Duodenal mucosa (tissue), 2 donors: ENCODE measurements at regions not wholly inside any gene's neighbourhood (a gene's known extent, or its start where the extent isn't known, plus 50 kb on each side); places are given as distances from the start of the nearest gene placed in this dataset.
"Not testable (repeated sequence)": the region's sequence is repeated elsewhere in the genome, so short reads cannot be mapped to it uniquely, and the experiment has no call there.

ENCODE experiments used
- H3K27ac ChIP-seq: one replicate; pipeline ENCODE4 v1.7.0; 2013; ENCODE audit warnings: low read depth, low read length
- H3K27me3 ChIP-seq, 2 donors: one replicate each; pipeline ENCODE4 v1.7.0; 2013; ENCODE audit warnings: low read length in 2 of 2, control low read depth in 1 of 2; ENCODE audit not compliant: insufficient read depth in 2 of 2, control insufficient read depth in 1 of 2
- H3K36me3 ChIP-seq, 2 donors: one replicate each; pipeline ENCODE4 v1.7.0; 2013; ENCODE audit warnings: low read length in 2 of 2, control low read depth in 1 of 2; ENCODE audit not compliant: insufficient read depth in 2 of 2, control insufficient read depth in 1 of 2
- H3K4me1 ChIP-seq, 2 donors: one replicate each; pipeline ENCODE4 v1.7.0; 2013; ENCODE audit warnings: low read length in 2 of 2, control low read depth in 1 of 2; ENCODE audit not compliant: insufficient read depth in 2 of 2, control insufficient read depth in 1 of 2
- H3K4me3 ChIP-seq, 2 donors: one replicate each; pipeline ENCODE4 v1.7.0; 2013; ENCODE audit warnings: low read length in 2 of 2, low read depth in 1 of 2
- H3K9ac ChIP-seq, 2 donors: one replicate each; pipeline ENCODE4 v1.7.0; 2013; ENCODE audit warnings: low read length in 2 of 2, low read depth in 1 of 2
- H3K9me3 ChIP-seq, 2 donors: one replicate each; pipeline ENCODE4 v1.7.0; 2013; ENCODE audit warnings: low read length in 2 of 2, control low read depth in 1 of 2; ENCODE audit not compliant: control insufficient read depth in 1 of 2

GRCh38 chr2:65747875-65748274, 315.5 kb upstream of the SPRED2 start:
- not testable (repeated sequence) for H3K27me3 ChIP-seq, H3K9me3 ChIP-seq, H3K9ac ChIP-seq, H3K27ac ChIP-seq, H3K4me1 ChIP-seq, H3K36me3 ChIP-seq, H3K4me3 ChIP-seq

- H3K4me3 ChIP-seq, result no peak overlapping the region
- no peaks in the 10 kb centered on the region for H3K27me3 ChIP-seq
- no peaks in the 10 kb centered on the region for H3K9me3 ChIP-seq
- H3K36me3 ChIP-seq, result no peaks in the 10 kb centered on the region
- H3K9ac ChIP-seq, result no peak overlapping the region
- no peaks in the 10 kb centered on the region for H3K4me1 ChIP-seq
- H3K27ac ChIP-seq, result no peak overlapping the region
These were observed 314.7 kb upstream of the SPRED2 start for GRCh38 chr2:65746931-65747675.

GRCh38 chr2:65744477-65745200, 312.2 kb upstream of the SPRED2 start:
- H3K4me3 ChIP-seq, result no peak overlapping the region
- H3K27me3 ChIP-seq, result no peaks in the 10 kb centered on the region
- H3K27ac ChIP-seq, result no peak overlapping the region
- no peaks in the 10 kb centered on the region for H3K9me3 ChIP-seq
- no peak overlapping the region for H3K9ac ChIP-seq
- H3K4me1 ChIP-seq, result no peaks in the 10 kb centered on the region
- no peaks in the 10 kb centered on the region for H3K36me3 ChIP-seq

- no peaks in the 10 kb centered on the region for H3K36me3 ChIP-seq
These were observed 310.6 kb upstream of the SPRED2 start for GRCh38 chr2:65742977-65743376.

GRCh38 chr2:65739927-65740326, 307.5 kb upstream of the SPRED2 start:
- no peak overlapping the region for H3K27ac ChIP-seq
- H3K4me3 ChIP-seq, result no peak overlapping the region
- no peaks in the 10 kb centered on the region for H3K4me1 ChIP-seq
- no peak overlapping the region for H3K9ac ChIP-seq
- H3K9me3 ChIP-seq, result no peaks in the 10 kb centered on the region
- no peaks in the 10 kb centered on the region for H3K36me3 ChIP-seq
- H3K27me3 ChIP-seq, result no peaks in the 10 kb centered on the region

More at GRCh38 chr2:65742977-65743376, 310.6 kb upstream of the SPRED2 start:
- no peak overlapping the region for H3K9ac ChIP-seq
- H3K9me3 ChIP-seq, result no peaks in the 10 kb centered on the region
- H3K4me1 ChIP-seq, result no peaks in the 10 kb centered on the region
- no peak overlapping the region for H3K4me3 ChIP-seq
- no peak overlapping the region for H3K27ac ChIP-seq
- H3K27me3 ChIP-seq, result no peaks in the 10 kb centered on the region

GRCh38 chr2:65737452-65738011, 305.1 kb upstream of the SPRED2 start:
- Histone ChIP-seq H3K27ac (no peak overlapping the region), H3K36me3 (no peaks in the 10 kb centered on the region), H3K4me1 (no peaks in the 10 kb centered on the region), H3K9ac (no peak overlapping the region), H3K27me3 (no peaks in the 10 kb centered on the region), H3K4me3 (no peak overlapping the region), H3K9me3 (no peaks in the 10 kb centered on the region)

- no peaks in the 10 kb centered on the region for H3K9me3 ChIP-seq
- no peak overlapping the region for H3K4me3 ChIP-seq
These were observed 299.1 kb upstream of the SPRED2 start for GRCh38 chr2:65731476-65731875.

GRCh38 chr2:65730186-65730585, 297.8 kb upstream of the SPRED2 start:
- Histone ChIP-seq H3K9me3 (no peaks in the 10 kb centered on the region), H3K4me3 (no peak overlapping the region), H3K36me3 (no peaks in the 10 kb centered on the region), H3K27me3 (no peaks in the 10 kb centered on the region), H3K27ac (no peak overlapping the region), H3K4me1 (no peaks in the 10 kb centered on the region), H3K9ac (no peak overlapping the region)

More at GRCh38 chr2:65731476-65731875, 299.1 kb upstream of the SPRED2 start:
- Histone ChIP-seq H3K36me3 (no peaks in the 10 kb centered on the region), H3K27me3 (no peaks in the 10 kb centered on the region), H3K27ac (no peak overlapping the region), H3K4me1 (no peaks in the 10 kb centered on the region), H3K9ac (no peak overlapping the region)

- H3K27ac ChIP-seq, result no peak overlapping the region
- no peaks in the 10 kb centered on the region for H3K27me3 ChIP-seq
- H3K9ac ChIP-seq, result no peak overlapping the region
These were observed 296.8 kb upstream of the SPRED2 start for GRCh38 chr2:65729246-65729645.

GRCh38 chr2:65728477-65729180, 296.2 kb upstream of the SPRED2 start:
- H3K9ac ChIP-seq, result no peak overlapping the region
- H3K9me3 ChIP-seq, result no peaks in the 10 kb centered on the region
- H3K36me3 ChIP-seq, result no peaks in the 10 kb centered on the region
- peaks cover 0 to 2% of the 10 kb centered on the region in 2 donors for H3K27me3 ChIP-seq
- no peaks in the 10 kb centered on the region for H3K4me1 ChIP-seq
- no peak overlapping the region for H3K4me3 ChIP-seq
- H3K27ac ChIP-seq, result no peak overlapping the region

More at GRCh38 chr2:65729246-65729645, 296.8 kb upstream of the SPRED2 start:
- H3K4me1 ChIP-seq, result no peaks in the 10 kb centered on the region
- H3K4me3 ChIP-seq, result no peak overlapping the region
- H3K36me3 ChIP-seq, result no peaks in the 10 kb centered on the region
- H3K9me3 ChIP-seq, result no peaks in the 10 kb centered on the region
